EL (cell line): ENCODE measurements at regions not wholly inside any gene's neighbourhood (a gene's known extent, or its start where the extent isn't known, plus 50 kb on each side); places are given as distances from the start of the nearest gene placed in this dataset.
"Not testable (repeated sequence)": the region's sequence is repeated elsewhere in the genome, so short reads cannot be mapped to it uniquely, and the experiment has no call there.

ENCODE experiments used
- DNase-seq: peaks from one replicate; pipeline ENCODE4 v3.0.0-alpha.2; 2016

GRCh38 chr7:114175125-114175524 is 239.5 kb upstream of the FOXP2 start:
- peak; percentile 2 for DNase-seq

GRCh38 chr7:114173170-114173890 is 241.3 kb upstream of the FOXP2 start:
- DNase-seq = no peak

GRCh38 chr7:114169389-114169788 is 245.2 kb upstream of the FOXP2 start:
- not testable (repeated sequence) for DNase-seq

GRCh38 chr7:114160925-114161324 is 242.1 kb upstream of the PPP1R3A start:
- no peak for DNase-seq

GRCh38 chr7:114158854-114159253 is 240.0 kb upstream of the PPP1R3A start:
- DNase-seq = no peak

- no peak for DNase-seq
Observed at GRCh38 chr7:114158275-114158674, 239.5 kb upstream of the PPP1R3A start.

- no peak for DNase-seq
Observed at GRCh38 chr7:114156178-114156577, 237.4 kb upstream of the PPP1R3A start.

GRCh38 chr7:114155116-114156110 is 236.6 kb upstream of the PPP1R3A start:
- no peak for DNase-seq

- no peak for DNase-seq
Observed at GRCh38 chr7:114153700-114154099, 234.9 kb upstream of the PPP1R3A start.

GRCh38 chr7:114152314-114152938 is 233.6 kb upstream of the PPP1R3A start:
- no peak for DNase-seq

GRCh38 chr7:114151777-114152176 is 233.0 kb upstream of the PPP1R3A start:
- DNase-seq = no peak

GRCh38 chr7:114150689-114151088 is 231.9 kb upstream of the PPP1R3A start:
- no peak for DNase-seq

- no peak for DNase-seq
Observed at GRCh38 chr7:114148779-114149178, 230.0 kb upstream of the PPP1R3A start.

- no peak for DNase-seq
Observed at GRCh38 chr7:114141415-114141814, 222.6 kb upstream of the PPP1R3A start.

GRCh38 chr7:114140561-114140960 is 221.8 kb upstream of the PPP1R3A start:
- no peak for DNase-seq

GRCh38 chr7:114139690-114140089 is 220.9 kb upstream of the PPP1R3A start:
- not testable (repeated sequence) for DNase-seq

GRCh38 chr7:114138587-114138986 is 219.8 kb upstream of the PPP1R3A start:
- no peak for DNase-seq

- no peak for DNase-seq
Observed at GRCh38 chr7:114133717-114134116, 214.9 kb upstream of the PPP1R3A start.

GRCh38 chr7:114130866-114131265 is 212.1 kb upstream of the PPP1R3A start:
- no peak for DNase-seq

GRCh38 chr7:114128880-114129279 is 210.1 kb upstream of the PPP1R3A start:
- DNase-seq = no peak

- no peak for DNase-seq
Observed at GRCh38 chr7:114126095-114126494, 207.3 kb upstream of the PPP1R3A start.

GRCh38 chr7:114112806-114113205 is 194.0 kb upstream of the PPP1R3A start:
- DNase-seq = no peak

GRCh38 chr7:114110666-114111065 is 191.9 kb upstream of the PPP1R3A start:
- DNase-seq = no peak
